Activated naive CD8-positive, alpha-beta T cell treated with anti-CD3 and anti-CD28 coated beads, Interleukin-2, amount 50 U/mL, for 24 hours (primary cell): ENCODE measurements at regions not wholly inside any gene's neighbourhood (a gene's known extent, or its start where the extent isn't known, plus 50 kb on each side); places are given as distances from the start of the nearest gene placed in this dataset.
"Not testable (repeated sequence)": the region's sequence is repeated elsewhere in the genome, so short reads cannot be mapped to it uniquely, and the experiment has no call there.

Source experiments
- ATAC-seq: fragments of 150-1000 bp; cut with Tn5 transposase; one replicate; pipeline ENCODE4 v1.10.0; 2021
- DNase-seq: peaks from one replicate; pipeline ENCODE4 v3.0.0; 2021
- H3K27ac Mint-ChIP-seq: one replicate; pipeline ENCODE4 v1.8.0; 2021; ENCODE audit warnings: mild to moderate bottlenecking, mixed read lengths
- H3K27me3 Mint-ChIP-seq: one replicate; pipeline ENCODE4 v1.8.0; 2021; ENCODE audit warnings: mixed read lengths
- H3K36me3 Mint-ChIP-seq: one replicate; pipeline ENCODE4 v1.8.0; 2021; ENCODE audit warnings: low read depth, mixed read lengths
- H3K4me1 Mint-ChIP-seq: one replicate; pipeline ENCODE4 v1.8.0; 2021; ENCODE audit warnings: mixed read lengths
- H3K4me3 Mint-ChIP-seq: one replicate; pipeline ENCODE4 v1.8.0; 2021; ENCODE audit warnings: mild to moderate bottlenecking, moderate library complexity, mixed read lengths
- H3K9me3 Mint-ChIP-seq: one replicate; pipeline ENCODE4 v1.8.0; 2021; ENCODE audit warnings: mixed read lengths

DNA sequence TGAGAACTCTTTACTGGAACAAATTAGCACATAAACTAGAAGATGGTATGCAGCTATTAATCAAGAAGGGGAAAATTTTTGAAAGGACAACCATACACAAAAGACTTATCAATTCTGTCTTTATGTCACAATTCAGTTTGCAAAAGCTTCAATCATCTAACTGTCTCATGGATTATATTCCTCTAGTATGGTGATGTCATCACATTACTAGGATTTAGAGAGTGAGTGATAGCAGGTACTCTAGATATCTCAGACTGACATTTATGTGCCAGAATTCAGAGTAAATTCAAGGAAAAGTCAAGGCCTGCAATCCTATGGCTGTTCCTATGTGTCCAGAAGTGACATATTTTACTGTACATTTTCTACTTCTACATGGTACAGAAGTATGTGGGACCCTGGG lies 318.9 kb upstream of the GRAMD2B start:
- ATAC-seq (no peak), DNase-seq (no peak)
- no peak overlapping the region for H3K27ac Mint-ChIP-seq
- no peaks in the 10 kb centered on the region for H3K27me3 Mint-ChIP-seq
- no peaks in the 10 kb centered on the region for H3K4me1 Mint-ChIP-seq
- no peak overlapping the region for H3K4me3 Mint-ChIP-seq
- peaks cover 3% of the 10 kb centered on the region for H3K9me3 Mint-ChIP-seq
- no peaks in the 10 kb centered on the region for H3K36me3 Mint-ChIP-seq

DNA sequence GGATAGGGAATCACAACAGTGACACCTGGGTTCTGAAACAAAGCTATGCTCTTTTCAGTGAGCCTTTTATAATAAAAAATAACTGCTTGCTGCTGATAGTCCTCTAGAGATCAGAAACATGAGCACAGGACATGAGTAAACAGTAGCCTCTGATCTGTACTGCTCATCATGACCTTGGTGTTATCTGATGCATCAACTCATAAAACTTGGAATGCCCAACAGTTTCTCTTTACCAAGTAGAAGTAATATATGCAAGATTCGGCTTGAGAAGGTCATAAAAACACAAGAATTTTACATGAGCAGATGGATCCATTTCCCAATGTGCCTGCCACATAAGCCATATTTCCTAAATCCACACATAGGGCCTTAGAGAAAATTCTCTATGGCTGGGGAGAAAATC lies 318.3 kb upstream of the GRAMD2B start:
- H3K4me1 Mint-ChIP-seq: no peaks in the 10 kb centered on the region

GRCh38 chr5:126106029-126106428 lies 317.2 kb upstream of the GRAMD2B start:
- peaks cover 3% of the 10 kb centered on the region for H3K9me3 Mint-ChIP-seq
- H3K4me3 Mint-ChIP-seq: no peak overlapping the region
- H3K27me3 Mint-ChIP-seq: no peaks in the 10 kb centered on the region
- no peaks in the 10 kb centered on the region for H3K4me1 Mint-ChIP-seq
- no peaks in the 10 kb centered on the region for H3K36me3 Mint-ChIP-seq
- ATAC-seq: no peak
- H3K27ac Mint-ChIP-seq: no peak overlapping the region
- no peak for DNase-seq

More for the DNA sequence above, 318.3 kb upstream of the GRAMD2B start:
- ATAC-seq (no peak), DNase-seq (no peak)
- Mint-ChIP-seq H3K36me3 (no peaks in the 10 kb centered on the region), H3K9me3 (peaks cover 3% of the 10 kb centered on the region), H3K4me3 (no peak overlapping the region), H3K27ac (no peak overlapping the region), H3K27me3 (no peaks in the 10 kb centered on the region)

DNA sequence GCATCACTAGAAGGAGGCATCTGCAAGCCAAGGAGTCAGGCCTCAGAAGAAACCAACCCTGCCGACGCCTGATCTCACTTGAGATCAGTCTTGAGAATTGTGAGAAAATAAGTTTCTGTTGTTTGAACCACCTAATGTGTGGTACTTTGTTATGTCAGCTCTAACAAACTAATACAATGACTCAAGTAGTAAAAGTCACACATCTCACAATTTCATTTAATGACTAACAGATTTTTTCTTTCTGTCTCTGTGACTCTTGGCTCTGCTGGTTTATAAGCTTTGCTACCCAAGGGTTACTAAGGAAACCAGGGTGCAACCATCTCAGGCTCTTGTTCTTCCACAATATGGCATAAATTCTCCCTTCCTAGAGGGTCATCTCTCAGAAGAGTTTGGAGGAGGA lies 315.8 kb upstream of the GRAMD2B start:
- no peak for ATAC-seq
- no peak for DNase-seq
- H3K27me3 Mint-ChIP-seq: no peaks in the 10 kb centered on the region

DNA sequence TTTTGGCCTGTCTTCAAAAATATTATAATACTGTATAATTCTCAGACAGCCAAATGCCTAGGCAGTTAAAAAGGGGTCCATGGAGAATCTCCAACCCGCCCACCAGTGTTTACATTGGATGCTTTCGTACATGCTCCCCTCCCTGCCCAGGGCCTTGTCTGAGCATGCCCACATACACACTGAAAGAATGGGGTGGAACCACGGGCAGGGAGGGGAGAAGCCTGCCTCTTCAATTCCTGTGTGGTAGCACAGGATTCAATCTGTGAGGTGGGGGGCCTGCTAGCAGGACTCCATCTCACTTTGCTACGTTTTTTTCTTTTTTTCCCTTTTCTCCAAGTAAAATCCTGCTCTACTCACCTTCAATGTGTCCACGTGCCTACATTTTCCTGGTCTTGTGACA lies 314.7 kb upstream of the GRAMD2B start:
- H3K4me3 Mint-ChIP-seq: no peak overlapping the region
- ATAC-seq (no peak), DNase-seq (no peak)
- H3K27me3 Mint-ChIP-seq: no peaks in the 10 kb centered on the region
- H3K9me3 Mint-ChIP-seq: peaks cover 10% of the 10 kb centered on the region
- H3K36me3 Mint-ChIP-seq: no peaks in the 10 kb centered on the region
- H3K27ac Mint-ChIP-seq: no peak overlapping the region
- H3K4me1 Mint-ChIP-seq: no peaks in the 10 kb centered on the region

More for the DNA sequence above, 315.8 kb upstream of the GRAMD2B start:
- Mint-ChIP-seq H3K36me3 (no peaks in the 10 kb centered on the region), H3K9me3 (peaks cover 7% of the 10 kb centered on the region), H3K27ac (no peak overlapping the region), H3K4me1 (no peaks in the 10 kb centered on the region), H3K4me3 (no peak overlapping the region)

GRCh38 chr5:126115059-126115629 lies 308.1 kb upstream of the GRAMD2B start:
- Mint-ChIP-seq H3K4me3 (no peak overlapping the region), H3K36me3 (no peaks in the 10 kb centered on the region), H3K27me3 (no peaks in the 10 kb centered on the region), H3K9me3 (peaks cover 10% of the 10 kb centered on the region), H3K4me1 (no peaks in the 10 kb centered on the region), H3K27ac (no peak overlapping the region)
- DNase-seq (no peak), ATAC-seq (no peak)

- no peaks in the 10 kb centered on the region for H3K27me3 Mint-ChIP-seq
- H3K4me1 Mint-ChIP-seq: no peaks in the 10 kb centered on the region
- no peak overlapping the region for H3K4me3 Mint-ChIP-seq
- ATAC-seq (no peak), DNase-seq (no peak)
- H3K36me3 Mint-ChIP-seq: no peaks in the 10 kb centered on the region
- H3K27ac Mint-ChIP-seq: no peak overlapping the region
- H3K9me3 Mint-ChIP-seq: peaks cover 10% of the 10 kb centered on the region
Measured at GRCh38 chr5:126117044-126117443, 306.2 kb upstream of the GRAMD2B start.

DNA sequence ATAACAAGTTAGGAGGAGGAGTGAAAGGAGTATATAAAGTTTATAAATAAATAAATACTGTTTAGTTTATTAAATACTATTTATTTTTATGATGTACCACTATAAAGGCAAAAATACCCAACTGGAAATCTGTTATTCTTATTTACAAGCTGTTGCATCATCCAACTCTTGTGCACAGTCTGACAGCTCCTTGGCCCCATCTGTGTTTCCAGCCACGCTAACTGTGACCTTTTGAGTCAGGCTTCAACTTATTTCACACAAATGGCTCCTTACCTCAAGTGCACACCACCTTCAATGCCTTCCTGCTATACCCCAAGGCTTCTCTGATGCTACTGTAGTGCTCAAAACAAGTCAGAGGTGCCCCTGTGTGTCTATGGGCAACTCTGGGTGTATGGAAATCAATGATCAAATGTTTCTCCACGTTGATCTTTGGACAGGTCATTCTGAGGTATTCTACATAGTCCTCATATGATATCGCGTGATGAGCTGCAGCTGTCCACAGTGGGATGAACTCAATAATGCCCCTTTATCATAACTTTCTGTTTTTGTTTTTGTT lies 303.2 kb upstream of the GRAMD2B start:
- Mint-ChIP-seq H3K36me3 (no peaks in the 10 kb centered on the region), H3K27ac (no peak overlapping the region), H3K27me3 (no peaks in the 10 kb centered on the region), H3K4me3 (no peak overlapping the region), H3K4me1 (no peaks in the 10 kb centered on the region), H3K9me3 (no peaks in the 10 kb centered on the region)
- DNase-seq (no peak), ATAC-seq (no peak)

DNA sequence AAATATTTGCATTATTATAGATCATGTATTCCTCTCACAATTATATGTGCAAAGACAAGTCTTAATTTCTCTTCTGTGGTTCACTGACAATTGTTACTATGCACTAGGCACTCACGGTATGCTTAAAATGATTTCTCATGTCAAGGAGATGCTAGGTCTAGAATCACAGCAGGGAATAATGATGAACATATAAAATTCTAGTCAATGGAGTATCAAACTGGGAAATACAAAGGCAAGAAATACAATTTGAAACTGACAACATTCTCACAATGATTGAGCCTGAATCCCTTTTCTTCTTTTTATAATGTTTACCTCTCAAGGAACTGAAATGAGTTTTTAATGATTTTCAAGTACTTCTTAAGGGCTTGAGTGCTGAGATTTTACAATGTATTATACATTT lies 302.3 kb upstream of the GRAMD2B start:
- Mint-ChIP-seq H3K27ac (no peak overlapping the region), H3K27me3 (no peaks in the 10 kb centered on the region), H3K36me3 (no peaks in the 10 kb centered on the region), H3K4me1 (no peaks in the 10 kb centered on the region), H3K4me3 (no peak overlapping the region), H3K9me3 (no peaks in the 10 kb centered on the region)
- no peak for ATAC-seq
- DNase-seq: no peak

GRCh38 chr5:126122942-126123341 lies 300.3 kb upstream of the GRAMD2B start:
- Mint-ChIP-seq H3K27me3 (no peaks in the 10 kb centered on the region), H3K9me3 (no peaks in the 10 kb centered on the region), H3K4me1 (no peaks in the 10 kb centered on the region), H3K36me3 (no peaks in the 10 kb centered on the region), H3K27ac (no peak overlapping the region), H3K4me3 (no peak overlapping the region)
- DNase-seq: no peak
- no peak for ATAC-seq

DNA sequence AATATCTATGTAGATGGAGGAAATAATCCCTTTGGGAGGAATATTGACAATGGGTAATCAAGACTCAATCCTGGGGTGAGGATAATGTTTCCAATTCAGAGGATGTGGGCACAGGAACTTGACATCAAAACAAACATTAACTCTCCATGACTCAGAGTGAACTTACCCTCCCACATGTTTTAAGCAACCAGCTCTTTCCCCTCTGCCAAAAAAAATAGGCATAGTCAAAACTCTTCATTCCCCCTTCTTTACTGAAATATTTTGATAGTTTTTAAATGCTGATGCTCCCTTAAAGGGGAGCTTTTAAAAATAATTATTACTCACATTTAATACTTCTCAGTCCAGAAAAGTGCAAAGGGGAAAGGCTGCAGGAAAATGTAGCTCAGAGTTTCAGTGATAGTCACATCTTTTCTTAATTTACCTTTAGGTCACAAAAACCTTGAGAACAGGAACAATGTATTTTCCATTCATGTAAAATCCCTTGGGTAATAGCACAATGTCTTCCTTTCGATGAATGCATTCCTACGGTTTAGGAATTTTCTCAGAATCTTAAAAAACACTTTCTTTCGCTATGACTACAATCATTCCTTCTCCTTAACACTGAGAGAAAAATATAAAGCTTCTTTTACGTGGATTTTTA lies 298.4 kb upstream of the GRAMD2B start:
- Mint-ChIP-seq H3K27ac (no peak overlapping the region), H3K4me3 (no peak overlapping the region), H3K27me3 (no peaks in the 10 kb centered on the region), H3K36me3 (no peaks in the 10 kb centered on the region), H3K9me3 (peaks cover 5% of the 10 kb centered on the region), H3K4me1 (no peaks in the 10 kb centered on the region)
- ATAC-seq: no peak
- DNase-seq: no peak

DNA sequence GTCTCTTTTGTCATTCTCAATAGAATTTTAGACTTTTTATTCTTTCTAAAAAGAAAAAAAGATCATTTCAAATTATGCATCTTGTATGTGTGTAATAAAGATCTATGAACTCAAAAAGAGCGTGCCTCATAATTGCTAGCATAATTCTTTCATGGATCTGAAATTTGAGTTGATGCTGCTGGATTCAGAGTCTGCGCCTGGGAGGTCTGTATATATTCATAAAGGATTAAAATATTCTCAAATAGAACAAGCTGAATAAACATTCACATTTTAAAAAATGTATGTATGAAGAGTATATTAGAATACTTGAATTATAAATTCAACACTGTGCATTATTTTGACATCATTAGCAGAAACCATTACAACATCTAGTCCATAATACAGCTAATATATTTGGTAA lies 297.8 kb upstream of the GRAMD2B start:
- DNase-seq (no peak), ATAC-seq (no peak)
- Mint-ChIP-seq H3K4me3 (no peak overlapping the region), H3K4me1 (no peaks in the 10 kb centered on the region), H3K27ac (no peak overlapping the region), H3K36me3 (no peaks in the 10 kb centered on the region), H3K9me3 (peaks cover 8% of the 10 kb centered on the region), H3K27me3 (no peaks in the 10 kb centered on the region)

GRCh38 chr5:126126574-126126973 lies 296.6 kb upstream of the GRAMD2B start:
- no peak for ATAC-seq
- H3K27me3 Mint-ChIP-seq: no peaks in the 10 kb centered on the region
- no peak for DNase-seq
- H3K36me3 Mint-ChIP-seq: no peaks in the 10 kb centered on the region
- peaks cover 8% of the 10 kb centered on the region for H3K9me3 Mint-ChIP-seq
- H3K4me3 Mint-ChIP-seq: no peak overlapping the region
- no peaks in the 10 kb centered on the region for H3K4me1 Mint-ChIP-seq
- no peak overlapping the region for H3K27ac Mint-ChIP-seq

DNA sequence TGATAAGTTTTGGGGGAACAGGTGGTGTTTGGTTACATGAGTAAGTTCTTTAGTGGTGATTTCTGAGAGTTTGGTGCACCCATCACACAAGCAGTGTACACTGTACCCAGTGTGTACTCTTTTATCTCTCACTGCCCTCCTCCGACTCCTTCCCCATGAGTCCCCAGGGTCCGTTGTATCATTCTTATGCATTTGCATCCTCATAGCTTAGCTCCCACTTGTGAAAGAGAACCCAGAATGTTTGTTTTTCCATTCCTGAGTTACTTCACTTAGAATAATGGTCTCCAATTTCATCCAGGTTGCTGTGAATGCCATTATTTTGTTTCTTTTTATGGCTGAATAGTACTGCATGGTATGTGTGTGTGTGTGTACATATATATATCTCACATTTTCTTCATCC lies 295.8 kb upstream of the GRAMD2B start:
- not testable (repeated sequence) for H3K27ac Mint-ChIP-seq, H3K4me3 Mint-ChIP-seq, ATAC-seq, DNase-seq, H3K9me3 Mint-ChIP-seq, H3K27me3 Mint-ChIP-seq, H3K36me3 Mint-ChIP-seq, H3K4me1 Mint-ChIP-seq

DNA sequence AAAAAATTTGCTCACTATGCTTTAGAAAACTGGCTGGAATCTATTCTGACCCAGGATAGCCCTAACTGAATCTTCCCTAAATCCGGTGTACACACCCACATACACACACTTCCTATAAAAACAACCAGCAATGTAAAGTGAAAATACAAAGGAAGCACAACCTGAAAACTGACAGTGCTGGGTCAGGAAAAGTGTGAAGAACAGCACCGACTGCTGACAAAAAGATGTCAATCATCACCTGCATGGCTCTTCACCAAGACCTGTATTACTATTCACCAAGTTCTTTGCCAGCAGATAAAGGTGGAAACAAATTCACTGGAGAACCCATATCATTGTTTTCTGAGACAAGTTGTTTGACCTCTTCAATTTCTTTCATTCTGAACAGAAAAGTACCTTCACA lies 293.8 kb upstream of the GRAMD2B start:
- H3K9me3 Mint-ChIP-seq: peaks cover 12% of the 10 kb centered on the region
- H3K36me3 Mint-ChIP-seq: no peaks in the 10 kb centered on the region
- no peaks in the 10 kb centered on the region for H3K4me1 Mint-ChIP-seq
- no peak overlapping the region for H3K27ac Mint-ChIP-seq
- no peak overlapping the region for H3K4me3 Mint-ChIP-seq
- ATAC-seq: no peak
- no peak for DNase-seq
- no peaks in the 10 kb centered on the region for H3K27me3 Mint-ChIP-seq
